ENCODE measurements at regions not wholly inside any gene's neighbourhood (a gene's known extent, or its start where the extent isn't known, plus 50 kb on each side); places are given as distances from the start of the nearest gene placed in this dataset.
A peak's percentile ranks its signal among the peaks of the same experiment; 100 is the strongest.

GRCh38 chr16:7185689-7186088 lies 147.0 kb upstream of the RBFOX1 start (continued):
- no peak for TF ChIP-seq FOXA1 (IDR thresholded peaks at IDR 0.05)
- TF ChIP-seq FOXA1 (CRISPR knock-in tag; IDR thresholded peaks at IDR 0.05), result 0 out of 2 replicates have a peak, but pooled peaks have one; percentile 29
- TF ChIP-seq EP300 (IDR thresholded peaks at IDR 0.05; ENCODE audit: low read depth in 2 of 2, low read length in 2 of 2), result peak in 1 of 2 experiments; percentile 67; a peak in 2 of 4 replicates
- TF ChIP-seq EP300 (CRISPR knock-in tag; IDR thresholded peaks at IDR 0.05; ENCODE audit: borderline replicate concordance), result peak; percentile 51; the same call in 1 of the 2 replicates
- TF ChIP-seq FOXP4 (CRISPR knock-in tag; IDR thresholded peaks at IDR 0.05), result 0 out of 2 replicates have a peak, but pooled peaks have one; percentile 20
- TF ChIP-seq ZKSCAN5 (CRISPR knock-in tag; IDR thresholded peaks at IDR 0.05), result no peak
- peak; percentile 51; the same call in 1 of the 2 replicates for TF ChIP-seq TBX3 (IDR thresholded peaks at IDR 0.05; ENCODE audit: borderline replicate concordance)
- TF ChIP-seq ZNF24 (IDR thresholded peaks at IDR 0.05), result peak; percentile 42; the same call in 1 of the 2 replicates
- TF ChIP-seq KAT8 (CRISPR knock-in tag; IDR thresholded peaks at IDR 0.05), result no peak
- TF ChIP-seq FOXK1 (CRISPR knock-in tag; IDR thresholded peaks at IDR 0.05; ENCODE audit: borderline replicate concordance, low read depth), result peak; percentile 46; the same call in 1 of the 2 replicates
- no peak for TF ChIP-seq HOXD1 (CRISPR knock-in tag; IDR thresholded peaks at IDR 0.05)
- TF ChIP-seq HMG20A (CRISPR knock-in tag; IDR thresholded peaks at IDR 0.05; ENCODE audit: borderline replicate concordance), result peak; percentile 65; the same call in 1 of the 2 replicates
- TF ChIP-seq CEBPB (IDR thresholded peaks at IDR 0.05; ENCODE audit: borderline replicate concordance, low read depth, low read length), result peak; percentile 49; the same call in 1 of the 2 replicates
- peak in 1 of 2 experiments; percentile 55; a peak in 1 of 4 replicates for TF ChIP-seq NR2F1 (CRISPR knock-in tag; IDR thresholded peaks at IDR 0.05)
- TF ChIP-seq DNMT3B (CRISPR knock-in tag; conservative IDR thresholded peaks at IDR 0.05), result no peak
- no peak for TF ChIP-seq SMAD9 (CRISPR knock-in tag; IDR thresholded peaks at IDR 0.05)
- TF ChIP-seq ZNF441 (CRISPR knock-in tag; IDR thresholded peaks at IDR 0.05; ENCODE audit: borderline replicate concordance), result no peak
- no peak for TF ChIP-seq ZNF839 (CRISPR knock-in tag; IDR thresholded peaks at IDR 0.05; ENCODE audit: borderline replicate concordance)
- peak; percentile 46 for TF ChIP-seq SKI (IDR thresholded peaks at IDR 0.05; ENCODE audit: partially characterized antibody)
- TF ChIP-seq THAP11 (CRISPR knock-in tag; IDR thresholded peaks at IDR 0.05), result no peak
- TF ChIP-seq GABPB1 (CRISPR knock-in tag; IDR thresholded peaks at IDR 0.05), result peak; percentile 24; the same call in 1 of the 2 replicates
- peak; percentile 69; the same call in 1 of the 2 replicates for TF ChIP-seq MIER2 (CRISPR knock-in tag; IDR thresholded peaks at IDR 0.05)
- TF ChIP-seq, protein P1, sequence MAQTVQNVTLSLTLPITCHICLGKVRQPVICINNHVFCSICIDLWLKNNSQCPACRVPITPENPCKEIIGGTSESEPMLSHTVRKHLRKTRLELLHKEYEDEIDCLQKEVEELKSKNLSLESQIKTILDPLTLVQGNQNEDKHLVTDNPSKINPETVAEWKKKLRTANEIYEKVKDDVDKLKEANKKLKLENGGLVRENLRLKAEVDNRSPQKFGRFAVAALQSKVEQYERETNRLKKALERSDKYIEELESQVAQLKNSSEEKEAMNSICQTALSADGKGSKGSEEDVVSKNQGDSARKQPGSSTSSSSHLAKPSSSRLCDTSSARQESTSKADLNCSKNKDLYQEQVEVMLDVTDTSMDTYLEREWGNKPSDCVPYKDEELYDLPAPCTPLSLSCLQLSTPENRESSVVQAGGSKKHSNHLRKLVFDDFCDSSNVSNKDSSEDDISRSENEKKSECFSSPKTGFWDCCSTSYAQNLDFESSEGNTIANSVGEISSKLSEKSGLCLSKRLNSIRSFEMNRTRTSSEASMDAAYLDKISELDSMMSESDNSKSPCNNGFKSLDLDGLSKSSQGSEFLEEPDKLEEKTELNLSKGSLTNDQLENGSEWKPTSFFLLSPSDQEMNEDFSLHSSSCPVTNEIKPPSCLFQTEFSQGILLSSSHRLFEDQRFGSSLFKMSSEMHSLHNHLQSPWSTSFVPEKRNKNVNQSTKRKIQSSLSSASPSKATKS (CRISPR knock-in tag; IDR thresholded peaks at IDR 0.05), result no peak
- TF ChIP-seq SOX5 (CRISPR knock-in tag; IDR thresholded peaks at IDR 0.05; ENCODE audit: borderline replicate concordance), result peak; percentile 60; the same call in 1 of the 2 replicates
- peak; percentile 73; the same call in 1 of the 2 replicates for TF ChIP-seq ETV5 (CRISPR knock-in tag; IDR thresholded peaks at IDR 0.05; ENCODE audit: borderline replicate concordance)
- TF ChIP-seq ZNF878 (CRISPR knock-in tag; IDR thresholded peaks at IDR 0.05), result no peak
- TF ChIP-seq SMAD1 (CRISPR knock-in tag; IDR thresholded peaks at IDR 0.05; ENCODE audit: borderline replicate concordance, low read depth), result no peak
- TF ChIP-seq FOSL1 (CRISPR knock-in tag; IDR thresholded peaks at IDR 0.05; ENCODE audit: borderline replicate concordance), result peak; percentile 72; the same call in 1 of the 2 replicates

All from HepG2 (cell line).